Sigmoid colon (tissue), 4 donors: ENCODE measurements at regions not wholly inside any gene's neighbourhood (a gene's known extent, or its start where the extent isn't known, plus 50 kb on each side); places are given as distances from the start of the nearest gene placed in this dataset.

ENCODE experiments used
- CTCF ChIP-seq, 4 experiments: fragments of 450-650 bp in 3 of 4; fragments of 200-600 bp in 1 of 4; IDR thresholded peaks; one replicate each; pipeline ENCODE4 v1.5.1; 2016 to 2019; ENCODE audit warnings: antibody characterized with exemption in 4 of 4, mild to moderate bottlenecking in 3 of 4, moderate library complexity in 2 of 4
- POLR2A ChIP-seq, 2 donors: fragments of 450-650 bp; IDR thresholded peaks; one replicate each; pipeline ENCODE4 v1.6.1; 2016; ENCODE audit warnings: antibody characterized with exemption in 2 of 2, mild to moderate bottlenecking in 2 of 2, moderate library complexity in 2 of 2
- POLR2AphosphoS5 ChIP-seq, 4 donors: sonication (generic); formaldehyde crosslinking; IDR thresholded peaks; one replicate each; pipeline ENCODE4 v1.6.1; 2017; ENCODE audit warnings: antibody characterized with exemption in 4 of 4

GRCh38 chr15:70299931-70300869 lies 202.5 kb upstream of the TLE3 start:
- no peak for TF ChIP-seq POLR2A (IDR thresholded peaks at IDR 0.05)
- TF ChIP-seq CTCF (IDR thresholded peaks at IDR 0.05) = no peak
- no peak for TF ChIP-seq POLR2AphosphoS5 (IDR thresholded peaks at IDR 0.05)
